ENCODE measurements at regions not wholly inside any gene's neighbourhood (a gene's known extent, or its start where the extent isn't known, plus 50 kb on each side); places are given as distances from the start of the nearest gene placed in this dataset.
"Not testable (repeated sequence)": the region's sequence is repeated elsewhere in the genome, so short reads cannot be mapped to it uniquely, and the experiment has no call there.

DNA sequence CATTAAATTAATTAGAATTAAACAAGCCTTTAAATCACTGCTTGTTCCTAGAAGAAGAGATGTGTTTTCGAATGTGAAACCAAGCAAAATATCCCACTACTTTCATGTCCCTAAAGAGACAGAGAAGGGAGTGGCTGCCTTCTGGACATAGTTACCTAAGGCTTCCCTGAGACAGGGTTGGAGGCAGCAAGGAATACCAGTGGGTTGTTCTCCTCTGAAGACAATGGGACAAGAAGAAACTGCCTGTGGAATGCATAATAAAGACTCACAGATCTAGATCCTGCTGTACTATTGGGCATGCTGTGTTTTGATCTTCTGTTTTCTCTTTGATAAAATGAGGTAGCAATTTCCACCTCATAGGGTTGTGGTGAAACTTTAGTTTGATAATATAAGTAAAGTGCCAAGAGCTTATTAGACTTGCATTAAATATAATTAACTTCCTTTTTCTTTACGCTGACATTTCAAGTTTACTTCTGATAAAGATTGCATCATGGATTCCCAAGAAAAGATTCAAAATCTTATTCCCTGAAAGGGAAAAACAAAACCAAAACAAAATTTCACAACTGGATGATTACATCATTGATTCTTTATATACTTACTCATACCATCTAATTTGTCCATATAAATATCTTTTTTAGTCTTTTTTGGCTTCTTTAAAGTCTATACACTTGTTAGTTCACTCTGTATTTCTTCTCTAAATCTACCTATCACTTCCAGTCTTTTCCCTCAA, 621.3 kb downstream of the ETS1 start:
- DNase-seq (ENCODE audit: low read depth), result no peak

DNA sequence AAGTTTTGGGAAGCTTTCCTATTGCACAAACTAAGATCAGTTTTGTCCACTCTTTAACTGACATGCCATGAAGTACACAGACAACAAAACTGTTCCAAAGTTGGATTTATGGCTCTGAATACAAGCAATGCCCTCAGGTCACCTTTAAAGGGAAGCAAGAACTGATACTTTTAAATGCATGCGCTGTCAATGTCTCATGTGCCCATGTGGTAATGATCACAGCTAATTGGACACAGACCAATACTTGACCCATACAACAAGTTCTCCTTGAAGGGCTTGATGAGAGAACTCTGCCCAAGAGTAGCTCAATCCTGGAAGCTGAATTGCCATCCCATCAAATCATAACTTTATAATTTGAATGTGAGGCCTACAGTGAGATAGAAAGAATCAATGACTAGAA, 624.9 kb downstream of the ETS1 start:
- no peak for DNase-seq (ENCODE audit: low read depth)

DNA sequence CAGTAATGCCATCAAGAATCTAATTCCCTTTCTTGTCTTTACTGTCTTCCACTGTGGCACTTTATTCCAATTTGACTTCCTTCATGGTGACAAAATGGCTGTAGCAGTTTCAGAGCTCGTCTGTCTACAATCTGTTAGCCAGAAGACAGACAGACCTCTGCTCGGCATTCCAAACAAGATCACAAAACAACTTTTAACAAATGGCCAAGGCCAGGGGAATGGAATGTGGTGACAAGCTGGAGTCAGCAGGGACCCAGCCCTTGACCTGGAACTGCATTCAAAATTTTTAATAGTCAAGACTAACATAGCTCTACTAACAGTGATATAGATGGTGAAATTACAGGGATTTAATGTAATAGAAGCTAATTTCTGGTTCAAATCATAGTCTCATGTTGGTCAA, 637.2 kb downstream of the ETS1 start:
- no peak for DNase-seq (ENCODE audit: low read depth)

DNA sequence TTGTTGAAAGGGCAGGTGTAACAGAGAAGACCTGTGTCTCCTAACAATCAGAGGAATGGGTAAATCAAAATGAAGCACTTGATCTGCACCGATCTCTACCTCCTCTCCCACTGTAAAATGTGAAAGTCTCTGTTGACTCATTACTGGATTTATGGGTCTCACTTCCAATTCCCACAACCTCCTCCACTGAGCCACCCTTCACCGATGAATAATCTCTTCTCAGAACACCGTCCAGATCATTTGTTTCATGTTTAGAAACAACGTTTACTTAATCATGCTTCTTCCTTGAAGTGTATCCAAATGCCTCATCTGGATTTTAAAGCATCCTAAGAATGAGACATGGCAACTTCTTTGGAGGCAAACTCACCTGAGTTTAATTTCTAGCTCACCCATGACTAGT, 643.6 kb downstream of the ETS1 start:
- DNase-seq (ENCODE audit: low read depth), result no peak

DNA sequence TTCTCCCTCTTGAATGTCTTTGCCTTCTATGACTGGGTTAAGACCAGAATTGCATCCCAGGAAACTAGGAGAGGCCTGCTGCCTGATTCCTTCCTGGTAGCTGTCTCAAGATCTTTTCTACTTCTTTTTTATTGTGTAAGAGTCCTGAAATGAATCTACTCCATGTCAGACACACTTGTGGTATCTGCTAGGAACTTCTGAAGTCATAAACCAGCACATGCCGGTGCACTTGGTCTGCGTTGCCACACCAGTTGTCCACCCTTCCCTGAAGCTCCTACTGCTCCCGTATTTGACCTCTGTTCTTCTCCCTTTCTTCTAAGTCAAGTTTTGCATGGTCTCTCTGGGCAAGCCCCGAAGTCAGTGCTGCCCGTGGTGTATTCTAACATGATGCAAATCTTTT, 644.2 kb downstream of the ETS1 start:
- no peak for DNase-seq (ENCODE audit: low read depth)

DNA sequence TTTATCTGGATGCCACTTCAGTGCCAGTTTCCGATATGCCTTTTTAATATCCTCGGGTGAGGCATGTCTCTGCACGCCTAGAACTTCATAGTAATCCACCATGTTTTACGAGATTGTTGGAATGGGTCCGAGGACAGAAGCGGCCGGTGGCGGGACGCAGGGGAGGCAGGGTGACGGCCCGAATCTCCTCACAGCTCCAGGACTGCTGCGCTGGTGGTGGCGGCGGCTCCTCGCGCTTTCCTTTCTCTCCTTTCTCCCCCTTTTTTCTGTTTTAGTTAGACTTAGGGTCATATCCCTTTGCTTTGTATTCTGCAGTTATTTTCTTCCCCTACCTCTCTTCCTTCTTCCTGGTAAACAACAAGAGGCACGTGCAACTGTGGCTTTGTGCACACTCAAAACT, 645.8 kb downstream of the ETS1 start:
- DNase-seq (ENCODE audit: low read depth), result not testable (repeated sequence)

DNA sequence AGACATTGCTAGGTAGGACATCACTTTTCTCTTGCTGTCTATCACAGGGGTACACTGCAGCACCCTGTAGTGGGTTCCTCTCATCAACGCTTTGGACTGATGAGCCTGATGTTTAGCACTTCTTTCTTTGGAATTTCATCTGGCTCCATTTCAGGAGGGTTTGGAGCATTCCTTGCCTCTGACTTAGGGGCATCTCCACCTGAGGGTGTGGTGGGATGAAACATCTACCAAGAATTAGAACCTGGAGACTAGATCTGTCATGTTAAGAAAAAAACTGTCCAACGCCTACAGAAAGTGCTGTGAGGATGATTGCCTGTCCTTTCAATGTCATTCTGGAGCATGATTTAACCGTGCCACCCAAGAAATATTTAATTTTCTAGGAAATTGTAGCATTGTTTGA, 648.4 kb downstream of the ETS1 start:
- DNase-seq (ENCODE audit: low read depth), result no peak

DNA sequence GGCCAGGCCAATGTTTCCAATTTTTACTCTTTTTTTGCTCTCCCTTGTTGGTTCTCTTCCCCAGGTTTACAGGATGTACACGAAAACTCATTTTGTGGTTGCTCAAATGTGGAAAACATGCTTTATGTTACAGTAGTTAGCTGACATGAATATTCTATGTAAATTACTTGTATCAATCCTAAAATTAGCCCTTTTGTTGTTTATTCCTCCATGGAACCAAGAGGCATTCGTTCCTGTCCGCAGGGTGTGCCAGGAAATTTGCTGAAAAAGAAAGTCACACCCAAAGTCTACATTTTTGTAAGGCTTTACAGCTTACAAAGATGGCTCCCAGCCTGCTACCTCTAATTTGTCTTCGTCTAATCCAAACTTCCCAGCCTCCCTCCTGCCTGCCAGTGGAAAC, 652.3 kb downstream of the ETS1 start:
- DNase-seq (ENCODE audit: low read depth), result no peak

DNA sequence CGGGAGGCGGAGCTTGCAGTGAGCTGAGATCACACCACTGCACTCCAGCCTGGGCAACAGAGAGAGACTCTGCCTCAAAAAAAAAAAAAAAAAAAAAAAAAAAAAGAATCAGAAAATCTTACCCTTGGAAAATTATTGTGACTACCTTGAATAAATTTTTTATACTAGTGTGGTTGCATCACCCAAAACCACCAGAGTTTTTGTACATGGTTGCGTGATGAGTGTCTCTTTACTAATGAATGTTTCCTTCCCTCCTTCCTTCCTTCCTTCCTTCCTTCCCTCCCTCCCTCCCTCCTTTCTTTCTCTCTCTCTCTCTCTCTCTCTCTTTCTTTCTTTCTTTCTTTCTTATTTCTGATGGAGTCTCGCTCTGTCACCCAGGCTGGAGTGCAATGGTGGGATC, 653.4 kb downstream of the ETS1 start:
- DNase-seq (ENCODE audit: low read depth), result peak; percentile 15

DNA sequence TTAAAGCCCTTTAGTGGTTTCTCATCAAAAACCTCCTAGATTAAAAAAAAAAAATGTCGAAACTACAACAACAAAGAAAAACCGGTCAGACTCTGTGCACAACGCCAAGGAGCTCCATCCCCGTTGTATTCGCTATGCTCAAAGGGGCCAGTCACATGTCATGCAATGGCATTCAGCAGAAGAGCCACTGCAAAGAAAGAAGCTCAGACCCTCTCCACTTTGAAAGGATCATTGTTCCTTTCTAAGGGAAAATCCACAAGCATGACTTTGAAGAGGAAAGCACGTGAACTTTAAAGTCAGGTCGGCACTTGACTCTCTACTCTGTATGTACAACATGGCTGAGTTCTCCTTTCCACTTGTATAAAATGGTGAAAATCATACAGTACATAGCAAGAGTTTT, 655.6 kb downstream of the ETS1 start:
- no peak for DNase-seq (ENCODE audit: low read depth)

DNA sequence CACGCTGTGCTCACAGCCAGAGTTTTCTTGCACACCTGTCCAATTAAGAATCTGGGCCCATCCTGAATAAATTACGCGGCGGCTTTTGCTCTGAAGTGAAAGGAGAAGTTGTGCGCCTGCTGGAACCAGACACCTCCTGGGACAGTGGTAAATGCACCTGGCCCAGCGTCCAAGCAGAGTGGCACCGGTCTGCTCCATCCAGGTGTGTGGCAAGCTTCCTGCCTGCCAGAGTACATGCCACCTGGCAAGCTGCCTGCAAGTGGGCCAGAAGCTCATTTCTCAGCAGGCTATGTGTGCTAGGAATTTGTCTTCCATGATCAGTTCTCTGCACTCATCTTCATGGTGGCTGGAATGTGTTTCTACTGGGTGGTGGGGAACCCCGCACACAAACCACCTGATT, 660.6 kb downstream of the ETS1 start:
- DNase-seq (ENCODE audit: low read depth), result no peak

DNA sequence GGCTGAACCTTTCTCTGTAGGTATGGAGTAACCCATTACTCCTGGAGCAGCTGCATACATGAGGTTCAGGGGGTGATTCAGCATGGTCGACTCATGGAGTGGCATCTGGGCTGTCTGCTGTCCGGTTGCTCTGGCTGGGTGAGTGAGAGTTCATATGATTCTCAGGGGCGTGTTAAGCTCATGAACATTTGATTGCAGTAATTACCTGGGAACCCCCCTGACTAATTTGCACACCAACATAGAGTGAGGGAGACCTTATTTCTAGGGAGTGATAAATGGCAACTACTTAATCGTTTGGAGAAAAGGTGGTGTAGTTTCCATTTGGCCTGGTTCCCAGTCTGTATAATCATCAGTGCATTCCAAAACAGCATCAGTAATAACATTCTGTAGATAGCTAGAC, 661.9 kb downstream of the ETS1 start:
- DNase-seq (ENCODE audit: low read depth), result peak; percentile 31

DNA sequence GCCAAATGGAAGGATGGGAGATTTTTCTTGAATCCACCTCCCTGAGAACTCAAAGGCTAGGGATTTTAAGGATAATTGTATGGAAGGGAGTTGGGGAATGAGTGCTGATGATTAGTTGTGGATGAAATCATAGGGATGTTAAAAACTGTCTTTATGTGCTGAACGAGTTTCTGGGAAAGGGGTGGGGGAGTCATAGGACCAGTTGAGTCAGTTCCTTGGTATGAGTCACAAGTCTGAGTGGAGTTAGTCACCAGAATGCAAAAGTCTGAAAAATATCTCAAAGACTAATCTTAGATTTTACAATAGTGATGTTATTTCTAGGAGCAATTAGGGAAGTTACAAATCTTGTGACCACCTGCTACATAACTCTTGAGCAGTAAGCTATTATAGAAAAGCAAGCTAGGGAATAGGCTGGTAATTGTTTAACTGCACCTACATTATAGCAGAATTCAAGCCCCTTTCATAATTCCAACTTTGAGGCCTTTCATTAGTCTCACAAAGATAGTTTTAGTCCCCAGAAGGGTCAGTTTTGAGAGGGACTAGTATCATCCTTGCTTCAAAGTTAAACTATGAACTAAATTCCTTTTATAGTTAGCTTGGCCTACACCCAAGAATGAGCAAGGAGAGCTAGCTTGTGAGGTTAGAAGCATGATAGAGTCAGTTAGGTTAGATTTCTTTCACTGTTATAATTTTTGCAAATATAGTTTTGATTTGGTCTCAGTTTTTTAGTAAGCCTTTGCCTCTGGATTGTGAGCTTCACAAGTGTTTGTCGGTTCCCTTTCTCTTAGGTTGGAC, 668.0 kb downstream of the ETS1 start:
- DNase-seq (ENCODE audit: low read depth), result peak; percentile 83

DNA sequence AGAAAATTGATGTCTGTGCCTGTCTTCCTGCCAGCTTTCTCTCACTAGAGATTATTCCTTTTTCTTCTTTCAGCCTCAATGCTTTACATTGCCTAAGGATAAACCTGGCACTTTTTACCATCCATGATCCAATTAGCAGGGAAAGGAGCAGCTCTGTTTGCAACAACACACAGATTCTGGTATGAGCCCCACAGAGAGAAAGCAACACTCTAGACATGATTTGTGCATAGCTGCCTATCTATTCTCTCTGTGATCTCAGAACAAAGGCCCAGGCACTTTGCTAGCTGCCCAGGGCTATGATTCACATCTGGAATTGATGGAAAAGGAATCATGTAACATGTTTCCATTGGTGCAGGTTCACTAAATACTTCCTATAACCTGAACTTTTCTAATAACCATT, 685.0 kb downstream of the ETS1 start:
- no peak for DNase-seq (ENCODE audit: low read depth)

DNA sequence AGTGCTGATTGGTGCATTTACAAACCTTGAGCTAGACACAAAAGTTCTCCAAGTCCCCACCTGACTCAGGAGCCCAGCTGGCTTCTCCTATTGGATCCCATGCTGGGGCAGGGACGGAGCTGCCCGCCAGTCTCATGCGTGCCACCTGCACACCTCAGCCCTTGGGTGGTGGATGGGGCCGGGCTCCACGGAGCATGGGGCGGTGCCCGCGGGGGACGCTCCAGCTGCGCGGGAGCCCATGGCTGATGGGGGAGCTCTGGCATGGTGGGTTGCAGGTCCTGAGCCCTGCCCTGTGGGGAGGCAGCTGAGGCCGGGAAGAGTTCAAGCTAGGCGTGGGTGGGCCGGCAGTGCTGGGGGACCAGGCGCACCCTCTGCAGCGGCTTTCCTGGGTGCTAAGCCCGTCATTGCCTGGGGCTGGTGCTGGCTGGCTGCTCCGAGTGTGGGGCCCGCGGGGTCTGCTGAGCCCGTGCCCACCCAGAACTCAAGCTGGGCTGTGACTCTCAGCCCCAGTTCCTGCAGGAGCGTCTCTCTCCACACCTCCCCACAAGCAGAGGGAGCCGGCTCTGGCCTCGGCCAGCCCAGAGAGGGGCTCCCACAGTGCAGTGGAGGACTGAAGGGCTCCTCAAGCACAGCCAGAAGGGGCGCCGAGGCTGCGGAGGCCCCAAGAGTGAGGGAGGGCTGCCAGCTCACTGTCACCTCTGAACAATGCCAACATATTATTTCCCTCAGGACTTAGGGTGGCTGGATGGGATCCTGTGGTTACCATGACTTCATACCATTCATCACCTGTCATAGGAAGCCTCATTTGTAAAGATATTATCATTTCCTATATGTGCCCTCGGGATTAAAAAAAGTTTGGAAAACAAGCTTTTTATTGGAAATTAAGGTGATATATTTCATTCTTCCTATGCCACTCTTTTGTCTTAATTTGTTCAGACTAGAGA, 688.7 kb downstream of the ETS1 start:
- DNase-seq (ENCODE audit: low read depth), result no peak

DNA sequence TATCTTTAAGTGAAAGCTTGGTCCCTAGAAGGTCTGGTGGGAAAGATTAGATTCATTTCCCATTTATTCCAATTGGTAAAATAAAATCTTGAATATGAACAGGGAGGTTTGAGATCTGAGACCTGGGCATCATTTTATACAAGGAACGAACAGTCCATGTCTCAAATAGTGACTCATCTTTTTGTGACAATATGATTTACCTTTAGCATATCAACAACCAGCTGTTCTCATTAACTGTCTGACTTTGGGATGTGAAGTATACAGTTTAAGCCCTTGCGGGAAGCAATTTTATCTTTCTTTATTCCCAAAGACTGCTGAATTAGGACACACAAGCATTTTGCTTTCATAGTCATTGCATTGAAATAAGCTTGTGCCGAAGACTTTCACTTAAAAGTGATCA, 691.6 kb downstream of the ETS1 start:
- DNase-seq (ENCODE audit: low read depth), result no peak

DNA sequence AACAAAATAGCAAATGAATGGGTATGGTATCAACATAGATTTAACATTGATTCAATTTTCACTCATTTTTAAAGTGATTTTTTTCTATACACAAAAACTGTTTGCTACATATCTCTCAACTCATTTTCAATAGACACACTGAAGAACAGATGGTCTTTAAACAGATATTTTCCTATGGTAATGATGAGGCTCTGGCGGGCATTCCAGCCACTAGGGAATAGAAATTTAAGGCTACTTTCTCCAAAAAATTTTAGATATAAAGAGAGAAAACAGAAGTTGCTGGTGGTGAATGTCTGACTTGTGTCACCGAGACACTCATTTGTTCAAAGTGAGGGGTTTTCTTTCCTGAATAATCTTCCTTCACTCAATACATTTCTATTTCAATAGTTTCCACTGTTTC, 693.0 kb downstream of the ETS1 start:
- DNase-seq (ENCODE audit: low read depth), result no peak

DNA sequence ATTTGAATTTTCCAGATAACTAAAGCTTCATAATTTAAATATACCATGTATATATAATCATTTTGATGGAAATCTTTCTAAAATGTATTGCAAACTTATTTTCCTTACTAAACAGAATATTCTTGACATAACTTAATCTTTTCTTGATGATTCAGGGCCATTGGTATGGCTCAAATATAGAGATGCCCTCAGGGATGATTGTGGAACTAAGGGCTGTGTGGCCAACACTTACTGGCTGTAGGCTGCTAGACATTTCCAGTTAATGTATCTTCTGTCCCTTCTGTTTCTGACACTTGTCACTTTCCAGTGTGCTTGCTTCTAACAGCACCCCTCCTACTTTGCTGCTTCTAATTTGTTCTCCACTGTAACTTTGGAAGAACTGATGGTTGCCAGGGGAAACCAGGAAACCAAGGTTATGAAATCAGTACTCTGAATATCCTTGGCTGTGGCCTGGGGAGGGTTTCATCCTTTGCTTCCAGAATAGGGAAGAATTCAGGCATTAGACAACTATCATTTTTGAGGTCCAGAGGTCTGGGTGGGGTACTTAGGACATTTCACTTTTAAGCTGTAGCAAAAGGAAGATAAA, 697.2 kb downstream of the ETS1 start:
- no peak for DNase-seq (ENCODE audit: low read depth)

DNA sequence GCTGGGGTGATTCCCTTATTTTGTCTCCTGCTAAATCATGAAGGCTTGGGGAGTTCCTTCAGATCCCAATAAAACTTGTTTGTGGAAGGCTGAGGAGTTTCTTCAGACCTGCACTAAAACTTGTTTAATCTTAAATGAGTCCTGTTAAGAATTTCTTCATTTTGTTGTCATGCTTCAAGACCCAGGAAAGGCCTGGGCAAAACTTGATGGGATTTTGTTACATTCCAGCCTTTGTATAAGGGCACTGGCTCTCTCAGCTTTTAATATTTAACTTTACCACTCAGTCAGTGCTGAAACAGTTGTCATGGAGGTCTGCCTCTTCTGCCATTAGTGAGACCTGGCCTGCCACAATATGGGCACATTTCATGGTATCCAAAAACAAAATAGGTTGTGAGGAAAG, 699.0 kb downstream of the ETS1 start:
- DNase-seq (ENCODE audit: low read depth), result no peak

DNA sequence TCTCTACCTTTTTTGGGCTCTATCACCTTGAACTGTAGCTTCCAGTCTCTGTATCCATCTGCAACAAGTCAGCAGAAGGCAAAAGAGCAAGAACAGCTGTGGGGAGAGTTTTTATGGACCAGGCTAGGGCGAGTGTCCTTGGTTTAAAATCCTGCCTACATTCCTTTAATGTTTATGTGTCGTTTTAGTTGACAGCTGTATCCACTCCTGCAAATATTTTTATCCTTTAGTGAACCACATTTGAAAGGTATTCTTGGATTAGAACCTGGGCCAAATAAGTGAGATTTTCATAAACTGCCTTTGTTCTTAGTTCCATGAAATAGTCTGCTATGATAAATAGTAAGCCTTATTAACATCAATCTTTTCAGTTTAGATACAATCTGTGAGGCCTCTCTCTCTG, 712.2 kb downstream of the ETS1 start:
- no peak for DNase-seq (ENCODE audit: low read depth)

DNA sequence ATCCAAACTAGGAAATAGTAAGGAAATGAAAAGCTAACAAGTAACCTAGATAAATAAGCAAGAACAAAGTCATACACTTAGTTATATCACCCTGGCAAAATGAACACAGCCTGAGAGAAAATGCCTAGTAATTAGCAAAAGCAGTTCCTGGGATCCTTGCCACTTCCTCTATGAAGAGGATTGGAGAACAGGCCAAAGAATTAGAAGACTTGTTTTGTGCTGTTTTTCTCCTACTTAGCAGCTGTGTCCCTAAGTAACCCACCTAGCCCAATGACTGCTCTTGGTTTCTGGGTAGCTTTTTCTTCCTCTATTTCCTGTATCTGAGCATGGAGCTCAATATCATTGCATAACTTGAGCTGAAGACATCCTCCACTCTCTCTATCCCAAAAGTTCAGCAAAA, 713.9 kb downstream of the ETS1 start:
- DNase-seq (ENCODE audit: low read depth), result no peak

DNA sequence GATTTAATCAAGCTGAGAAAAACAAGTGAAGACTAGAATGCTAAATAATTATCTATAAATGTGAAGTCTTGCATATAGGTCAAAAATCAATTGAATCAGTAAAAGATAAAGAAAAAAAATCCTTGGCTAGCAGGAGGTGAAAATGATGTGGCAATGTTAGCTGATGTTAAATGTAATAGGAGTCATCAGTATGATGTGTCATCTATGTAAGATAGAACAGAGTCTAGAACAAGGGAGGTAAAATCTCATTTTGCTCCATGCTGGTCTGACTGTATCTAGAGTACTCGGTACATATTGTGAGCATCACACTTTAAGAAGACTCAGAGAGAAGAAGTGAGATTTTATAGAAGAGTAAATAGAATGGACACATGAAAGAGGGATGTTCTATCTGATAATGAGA, 721.2 kb downstream of the ETS1 start:
- DNase-seq (ENCODE audit: low read depth), result no peak

Measured in HS-5 (cell line).